ENCODE measurements at regions not wholly inside any gene's neighbourhood (a gene's known extent, or its start where the extent isn't known, plus 50 kb on each side); places are given as distances from the start of the nearest gene placed in this dataset.
"Not testable (repeated sequence)": the region's sequence is repeated elsewhere in the genome, so short reads cannot be mapped to it uniquely, and the experiment has no call there.

- DNase-seq (ENCODE audit: low spot score) = no peak
Observed at GRCh38 chr13:78540058-78540457, 63.3 kb downstream of the POU4F1 start.

- not testable (repeated sequence) for DNase-seq (ENCODE audit: low spot score)
Observed at GRCh38 chr13:78526044-78526443, 77.3 kb downstream of the POU4F1 start.

GRCh38 chr13:78524936-78525335 lies 78.4 kb downstream of the POU4F1 start:
- DNase-seq (ENCODE audit: low spot score) = no peak

DNA sequence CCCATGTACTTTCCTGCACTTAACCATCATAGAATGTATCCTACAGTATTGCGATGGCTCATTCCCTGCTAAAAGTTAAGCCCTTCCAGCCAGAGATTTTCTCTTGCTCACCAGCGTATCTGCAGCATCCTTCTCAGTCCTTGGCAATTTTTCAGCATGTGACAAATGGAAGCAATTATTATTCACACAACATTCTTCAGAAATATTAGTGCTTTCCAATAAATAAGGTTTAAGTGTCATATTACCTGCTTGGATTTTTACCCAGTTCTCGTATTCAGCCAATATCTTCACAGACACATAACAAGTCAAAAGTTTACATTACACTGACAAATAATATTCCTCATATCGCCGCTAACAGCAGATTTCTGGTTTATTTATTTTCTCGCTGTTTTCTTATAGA lies 82.3 kb downstream of the POU4F1 start:
- DNase-seq (ENCODE audit: low spot score) = no peak

DNA sequence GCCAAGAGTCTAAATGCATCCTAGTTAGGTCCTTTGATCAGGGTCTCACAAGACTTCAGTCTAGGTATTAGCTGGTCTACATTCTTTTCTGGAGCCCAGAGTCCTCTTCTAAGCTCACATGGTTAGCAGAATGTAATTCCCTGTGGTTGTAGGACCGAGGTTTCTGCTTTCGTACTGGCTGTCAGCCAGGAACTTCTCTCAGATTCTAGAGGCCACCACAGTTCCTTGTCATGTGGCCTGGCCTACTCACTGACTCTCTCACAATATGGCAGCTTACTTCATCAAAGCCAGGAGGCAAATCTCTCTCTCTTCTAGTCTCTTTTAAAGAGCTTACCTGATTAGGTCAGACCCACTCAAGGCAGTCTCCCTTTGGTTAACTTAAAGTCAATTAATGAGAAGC lies 82.9 kb downstream of the POU4F1 start:
- no peak for DNase-seq (ENCODE audit: low spot score)

- not testable (repeated sequence) for DNase-seq (ENCODE audit: low spot score)
Observed at GRCh38 chr13:78518482-78518881, 84.9 kb downstream of the POU4F1 start.

GRCh38 chr13:78499802-78500201 lies 103.5 kb downstream of the POU4F1 start:
- no peak for DNase-seq (ENCODE audit: low spot score)

DNA sequence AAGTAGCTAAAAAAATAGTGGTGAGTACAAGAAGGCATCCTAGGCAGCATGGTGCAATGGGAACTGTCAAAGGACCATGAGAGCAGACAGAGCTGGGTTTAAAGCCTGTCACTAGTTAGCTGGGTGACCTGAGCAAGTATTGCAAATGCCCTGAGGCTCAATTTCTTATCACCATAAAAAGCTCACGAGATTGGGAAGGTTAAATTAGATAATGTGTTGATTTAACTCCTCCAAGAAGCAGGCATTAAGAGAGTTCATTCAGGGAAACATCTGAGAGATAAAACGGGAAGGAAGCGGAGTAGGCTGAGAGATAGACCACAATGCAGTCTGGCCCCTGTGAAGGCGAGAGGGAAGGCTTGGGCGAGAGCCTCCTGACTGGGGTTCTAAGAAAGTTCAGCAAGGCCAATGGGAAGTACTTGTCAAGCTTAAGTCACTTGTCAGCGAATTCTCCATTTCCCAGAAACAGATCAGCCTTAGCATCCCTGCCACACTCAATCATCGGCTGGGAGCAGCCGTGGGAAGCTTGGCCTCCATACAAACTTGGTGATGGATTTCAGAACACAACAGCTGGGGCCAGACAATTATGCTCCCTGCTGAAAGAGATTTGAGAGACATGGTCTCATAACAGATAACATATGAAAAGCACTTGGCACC lies 105.5 kb downstream of the POU4F1 start:
- no peak for DNase-seq (ENCODE audit: low spot score)

- no peak for DNase-seq (ENCODE audit: low spot score)
Observed at GRCh38 chr13:78491978-78492377, 111.4 kb downstream of the POU4F1 start.

- DNase-seq (ENCODE audit: low spot score) = not testable (repeated sequence)
Observed at GRCh38 chr13:78490225-78490624, 113.1 kb downstream of the POU4F1 start.

DNA sequence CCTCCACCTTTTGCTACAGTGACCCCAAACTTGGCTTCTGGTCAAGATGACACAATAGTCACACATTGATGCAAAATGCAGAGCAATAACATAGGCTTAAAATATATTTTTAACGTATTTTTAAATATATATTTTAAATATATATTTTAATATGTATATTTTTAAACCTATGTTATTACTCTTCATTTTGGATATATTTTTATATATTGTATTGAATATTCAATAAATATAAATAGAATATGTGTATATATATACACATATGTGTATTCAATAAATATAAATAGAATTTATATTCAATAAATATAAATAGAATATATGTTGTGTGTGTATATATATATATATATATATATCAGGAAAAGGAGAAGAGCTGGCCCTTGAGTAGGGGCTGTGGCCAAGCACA lies 115.6 kb downstream of the POU4F1 start:
- no peak for DNase-seq (ENCODE audit: low spot score)

DNA sequence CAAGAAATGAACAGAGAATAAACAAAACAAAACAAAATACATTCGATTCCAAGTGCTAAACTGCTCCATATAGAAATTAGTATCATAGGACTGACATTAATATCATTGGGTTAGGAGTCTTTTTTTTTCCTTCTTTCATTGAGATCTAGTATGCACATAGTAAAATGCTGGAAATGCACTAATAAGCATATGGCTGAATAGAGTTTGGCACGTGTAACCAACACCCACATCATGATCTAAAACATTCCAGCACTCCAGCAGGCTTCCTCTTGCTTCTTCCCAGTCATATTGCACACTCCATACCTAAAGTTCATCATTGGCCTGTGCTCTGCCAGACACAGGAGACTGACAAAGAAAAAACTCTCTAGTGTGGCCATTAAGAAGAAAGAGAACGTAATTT lies 117.5 kb downstream of the POU4F1 start:
- no peak for DNase-seq (ENCODE audit: low spot score)

- no peak for DNase-seq (ENCODE audit: low spot score)
Observed at GRCh38 chr13:78478183-78478582, 125.2 kb downstream of the POU4F1 start.

DNA sequence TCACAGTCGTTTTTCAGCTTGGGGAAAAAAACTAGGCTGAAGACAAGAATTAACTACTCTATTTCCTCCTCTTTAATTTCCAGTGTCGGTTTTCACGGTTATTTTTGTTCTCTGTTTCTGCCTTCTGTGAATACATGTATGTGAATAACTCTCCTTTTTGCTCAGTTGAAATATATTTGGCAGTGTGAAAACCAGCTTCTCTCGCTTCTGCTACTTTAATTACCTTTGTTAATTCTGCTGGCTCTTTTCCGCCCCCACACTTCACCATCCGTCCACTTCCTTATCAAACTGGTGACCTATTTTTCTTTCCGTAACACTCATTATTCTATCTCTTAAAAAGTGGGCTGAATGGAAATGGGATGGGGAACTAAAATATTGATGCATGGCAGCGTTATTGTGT lies 126.4 kb downstream of the POU4F1 start:
- no peak for DNase-seq (ENCODE audit: low spot score)

DNA sequence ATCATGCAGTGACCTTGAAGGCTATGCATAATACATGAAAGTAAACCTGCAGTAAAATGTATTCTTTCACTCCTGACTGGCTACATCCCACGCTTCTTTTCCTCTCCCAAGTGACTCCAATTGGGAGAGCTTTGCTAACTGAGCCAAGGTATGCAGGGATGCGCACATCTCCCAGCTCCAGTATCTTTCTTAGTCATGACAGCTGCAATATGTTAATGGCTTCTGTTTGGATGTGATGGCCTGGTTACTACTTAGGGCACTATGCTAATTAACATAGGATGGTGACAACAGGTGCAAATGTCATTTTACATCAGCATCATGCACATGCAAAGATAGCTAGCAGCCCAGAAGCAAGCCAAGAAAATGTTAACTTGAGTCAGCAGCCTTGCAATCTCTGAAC lies 134.7 kb downstream of the POU4F1 start:
- DNase-seq (ENCODE audit: low spot score) = no peak

DNA sequence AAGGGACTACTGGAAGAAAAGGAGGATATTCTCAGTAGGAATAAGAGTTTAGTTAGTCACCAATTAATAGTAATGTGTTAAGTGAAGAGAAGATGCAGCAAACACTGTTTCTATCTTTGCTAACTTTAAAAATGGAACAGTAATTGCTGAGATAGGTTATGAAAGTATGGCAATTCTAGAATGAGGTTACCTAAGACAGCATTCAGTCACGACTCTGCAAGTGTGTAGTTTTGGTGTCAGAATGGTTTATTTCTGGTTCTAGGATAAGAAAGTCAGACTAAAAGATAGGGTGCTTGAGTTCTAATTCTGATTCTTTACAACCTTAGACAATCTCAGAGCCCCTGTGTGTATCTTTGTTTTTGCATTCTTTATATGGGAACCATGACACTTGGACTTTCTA lies 138.1 kb downstream of the POU4F1 start:
- DNase-seq (ENCODE audit: low spot score) = no peak

DNA sequence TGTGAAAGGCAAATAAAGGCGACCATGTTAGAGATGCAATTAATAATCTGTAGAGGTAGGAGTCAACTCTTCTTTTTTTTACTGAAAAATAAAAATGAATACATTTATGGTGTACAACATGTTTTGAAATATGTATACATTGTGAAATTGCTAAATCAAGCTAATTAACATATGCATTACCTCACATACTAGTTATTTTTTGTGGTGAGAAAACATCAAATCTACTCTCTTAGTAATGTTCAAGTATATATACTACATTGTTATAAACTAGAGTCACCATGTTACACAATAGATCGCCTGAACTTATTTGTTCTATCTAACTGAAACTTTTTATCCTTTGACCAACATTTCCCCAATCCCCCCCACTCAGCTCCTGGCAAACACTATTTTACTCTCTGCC lies 143.2 kb downstream of the POU4F1 start:
- no peak for DNase-seq (ENCODE audit: low spot score)

- no peak for DNase-seq (ENCODE audit: low spot score)
Observed at GRCh38 chr13:78443839-78444238, 159.5 kb downstream of the POU4F1 start.

DNA sequence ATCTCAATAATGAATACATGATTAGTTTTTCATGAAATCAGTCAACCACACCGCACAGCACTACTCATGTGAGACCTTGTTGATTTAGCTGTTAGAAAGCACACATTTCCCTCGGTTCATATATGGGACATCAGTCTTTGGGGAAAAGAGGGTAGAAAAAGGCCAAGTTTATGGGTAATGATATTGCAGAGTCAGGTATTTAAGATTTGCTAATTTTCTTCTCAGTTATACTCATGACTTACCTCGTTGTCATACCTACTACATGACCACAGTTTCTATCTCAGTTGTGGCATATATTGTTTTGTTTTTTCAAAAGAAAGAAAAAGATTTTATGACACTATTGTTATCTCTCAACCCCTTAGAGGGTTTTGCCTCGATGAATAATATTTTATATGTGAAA lies 165.6 kb downstream of the POU4F1 start:
- DNase-seq (ENCODE audit: low spot score) = no peak

DNA sequence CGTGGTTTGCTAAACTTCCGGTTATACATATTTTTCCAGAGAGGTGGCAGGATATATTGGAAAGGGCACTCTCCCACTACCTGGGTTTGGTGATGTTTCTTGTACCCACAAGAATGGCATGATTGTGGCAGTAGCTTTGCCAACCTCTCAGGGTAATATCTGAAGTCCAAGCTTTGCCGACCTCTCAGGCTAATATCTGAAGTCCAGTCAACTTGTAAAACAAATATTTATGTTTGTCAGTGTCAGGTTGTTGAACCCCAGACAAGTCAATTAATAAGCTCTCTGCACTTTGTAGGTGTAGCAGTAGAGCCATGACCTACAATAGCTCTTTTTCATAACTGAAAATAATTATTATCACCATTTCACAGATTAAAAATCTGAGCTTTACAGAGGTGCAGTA lies 167.0 kb downstream of the POU4F1 start:
- DNase-seq (ENCODE audit: low spot score) = no peak

GRCh38 chr13:78431328-78431727 lies 172.0 kb downstream of the POU4F1 start:
- DNase-seq (ENCODE audit: low spot score) = no peak

DNA sequence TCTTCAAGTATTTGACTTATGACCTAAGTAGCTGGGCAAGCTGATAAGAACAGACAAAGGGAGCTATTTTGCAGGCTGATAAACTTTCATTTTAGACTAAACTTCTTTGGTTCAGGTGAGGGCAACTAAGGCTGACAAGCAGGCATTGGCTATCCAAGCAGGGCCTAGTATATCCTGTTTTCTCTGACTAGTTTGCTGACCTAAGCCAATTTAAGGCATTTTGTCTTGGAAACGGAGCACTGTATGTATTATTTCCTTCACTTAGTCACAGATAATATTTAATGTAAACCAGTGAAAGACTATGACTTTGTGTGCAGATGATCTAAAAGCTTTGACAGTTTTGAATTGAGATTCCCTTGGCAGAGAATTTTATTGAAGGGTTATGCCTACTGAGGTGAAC lies 172.5 kb downstream of the POU4F1 start:
- no peak for DNase-seq (ENCODE audit: low spot score)

DNA sequence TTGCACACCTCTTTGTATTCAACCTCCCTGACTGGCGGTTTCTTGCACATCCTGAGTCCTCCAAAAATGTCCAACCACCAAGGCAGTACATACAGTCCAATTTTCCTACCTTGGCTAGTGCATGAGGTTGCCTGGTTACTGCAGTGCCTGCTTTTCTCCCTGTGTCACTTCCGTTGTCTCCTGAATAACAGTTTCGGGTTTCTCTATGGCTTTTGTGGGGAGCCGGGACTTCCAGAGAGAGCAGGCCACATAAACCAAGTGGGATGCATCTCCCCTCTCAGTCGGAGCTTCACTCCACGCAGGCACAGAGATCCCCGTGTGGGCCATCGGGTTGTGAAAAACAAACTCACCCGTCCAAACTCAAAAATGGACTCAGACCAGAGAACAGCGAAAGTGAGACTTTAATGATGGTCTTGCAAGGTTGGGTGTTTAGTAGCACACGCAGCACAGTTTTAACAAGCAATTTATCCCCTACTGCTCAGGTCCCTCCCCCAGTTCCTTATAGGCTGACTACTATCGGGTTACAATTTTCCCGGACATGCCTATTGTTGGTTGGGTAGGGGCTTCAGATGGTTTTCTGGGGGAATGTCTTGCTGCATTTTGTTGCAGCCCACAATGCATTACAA lies 173.1 kb downstream of the POU4F1 start:
- DNase-seq (ENCODE audit: low spot score) = peak; percentile 50

GRCh38 chr13:78428646-78429045 lies 174.7 kb downstream of the POU4F1 start:
- no peak for DNase-seq (ENCODE audit: low spot score)

Data from ecto neural progenitor cell (in vitro differentiated cells).